A549 (cell line): ENCODE measurements at regions not wholly inside any gene's neighbourhood (a gene's known extent, or its start where the extent isn't known, plus 50 kb on each side); places are given as distances from the start of the nearest gene placed in this dataset.

Source experiments
- ATAC-seq, 2 experiments: fragments of 200-7000 bp in 1 of 2; fragments of >200 bp in 1 of 2; cut with Nextera tagmentation in 1 of 2; cut with Tn5 transposase in 1 of 2; 3 replicates each; pipeline versions ENCODE4 v1.8.0 to v1.9.1; 2018 to 2020; ENCODE audit warnings: mild to moderate bottlenecking in 1 of 2, moderate library complexity in 1 of 2
- CTCF ChIA-PET: fragments of 300-600 bp; sonication (Branson Sonifier 250); formaldehyde crosslinking; extraction: SDS; loops from one replicate; lab custom pipeline; 2021; ENCODE audit warnings: antibody characterized with exemption, inconsistent platforms; lab: Yijun Ruan, JAX
- POLR2A ChIA-PET: fragments of 350-600 bp; formaldehyde crosslinking; extraction: SDS; loops from one replicate; lab custom pipeline; 2021; ENCODE audit warnings: antibody characterized with exemption, inconsistent platforms; lab: Yijun Ruan, JAX
- DNase-seq, 2 experiments: peaks; one replicate each; pipeline versions ENCODE4 v3.0.0 to v3.0.0-alpha.2; 2011 to 2016; ENCODE audit warnings: low read depth in 1 of 2, low spot score in 1 of 2
- FAIRE-seq: peaks from 2 replicates; lab custom pipeline; 2011; peaks lifted over from hg19 to GRCh38; lab: Jason Lieb, UNC
- H3K27ac ChIP-seq, 2 experiments: fragments of >200 bp; sonication (Bioruptor Twin); formaldehyde crosslinking; 3 replicates each; pipeline ENCODE4 v1.5.1; 2016 to 2017
- H3K4me1 ChIP-seq: fragments of >200 bp; sonication (Bioruptor Twin); formaldehyde crosslinking; 3 replicates; pipeline ENCODE4 v1.6.1; 2016
- H3K4me2 ChIP-seq: fragments of >200 bp; sonication (Bioruptor Twin); formaldehyde crosslinking; 3 replicates; pipeline ENCODE4 v1.6.1; 2016
- H3K4me3 ChIP-seq: fragments of >200 bp; sonication (Bioruptor Twin); formaldehyde crosslinking; 3 replicates; pipeline ENCODE4 v1.5.1; 2016
- H3K9me3 ChIP-seq: fragments of >200 bp; sonication (Bioruptor Twin); formaldehyde crosslinking; 3 replicates; pipeline ENCODE4 v1.6.1; 2016
- CBX2 ChIP-seq: fragments of 200-600 bp; sonication (generic); IDR thresholded peaks from 2 replicates; pipeline ENCODE4 v1.6.1; 2016; ENCODE audit warnings: low read depth, mild to moderate bottlenecking, borderline replicate concordance
- CHD4 ChIP-seq: fragments of 200-600 bp; sonication (generic); IDR thresholded peaks from 2 replicates; pipeline ENCODE4 v1.6.1; 2016; ENCODE audit warnings: antibody characterized with exemption, mild to moderate bottlenecking, borderline replicate concordance
- EHF ChIP-seq: fragments of 250-450 bp; sonication (Bioruptor Pico); IDR thresholded peaks from 2 replicates; pipeline ENCODE4 v1.5.0; 2020; ENCODE audit warnings: mild to moderate bottlenecking
- HDAC2 ChIP-seq: fragments of 200-600 bp; sonication (generic); IDR thresholded peaks from 2 replicates; pipeline ENCODE4 v1.6.1; 2016
- JUN ChIP-seq, 2 experiments: fragments of >200 bp; sonication (Bioruptor Twin); formaldehyde crosslinking; IDR thresholded peaks; 2 replicates in 1 of 2; 3 replicates in 1 of 2; pipeline ENCODE4 v1.6.1; 2016 to 2017
- JUNB ChIP-seq: fragments of >200 bp; sonication (Bioruptor Twin); formaldehyde crosslinking; IDR thresholded peaks from 2 replicates; pipeline ENCODE4 v1.6.1; 2016
- KDM1A ChIP-seq: fragments of 200-600 bp; sonication (generic); IDR thresholded peaks from 2 replicates; pipeline ENCODE4 v1.6.1; 2016; ENCODE audit warnings: low read depth, mild to moderate bottlenecking
- MAFK ChIP-seq: fragments of 450-650 bp; IDR thresholded peaks from 2 replicates; pipeline ENCODE4 v1.6.1; 2014; ENCODE audit not compliant: partially characterized antibody
- NPAS2 ChIP-seq: fragments of 250-450 bp; sonication (Bioruptor Pico); IDR thresholded peaks from 2 replicates; pipeline ENCODE4 v1.8.0; 2022; ENCODE audit warnings: mild to moderate bottlenecking, moderate library complexity, borderline replicate concordance
- POLR2AphosphoS2 ChIP-seq: conservative IDR thresholded peaks from 2 replicates; pipeline ENCODE4 v1.6.1; 2012; ENCODE audit warnings: low read length, improper control_type of control experiment, inconsistent platforms
- RAD21 ChIP-seq, 2 experiments: fragments of >200 bp in 1 of 2; sonication (Bioruptor Twin) in 1 of 2; formaldehyde crosslinking in 1 of 2; IDR thresholded peaks in 1 of 2; conservative IDR thresholded peaks in 1 of 2; 2 replicates in 1 of 2; 3 replicates in 1 of 2; pipeline ENCODE4 v1.6.1; 2012 to 2018; ENCODE audit warnings: inconsistent platforms in 1 of 2
- RCOR1 ChIP-seq: fragments of 150-350 bp; IDR thresholded peaks from 2 replicates; pipeline ENCODE4 v1.6.1; 2014; ENCODE audit warnings: antibody characterized with exemption, low read length, low read depth
- ZFP36 ChIP-seq: fragments of 450-650 bp; IDR thresholded peaks from 2 replicates; pipeline ENCODE4 v1.6.1; 2014; ENCODE audit warnings: borderline replicate concordance; ENCODE audit not compliant: partially characterized antibody
- ZNF302 ChIP-seq: fragments of 250-450 bp; sonication (Bioruptor Pico); IDR thresholded peaks from 2 replicates; pipeline ENCODE4 v1.9.0; 2021; ENCODE audit warnings: inconsistent platforms, mild to moderate bottlenecking, moderate library complexity
- ZSCAN20 ChIP-seq: fragments of 250-450 bp; sonication (Bioruptor Pico); IDR thresholded peaks from 2 replicates; pipeline ENCODE4 v1.8.0; 2022; ENCODE audit warnings: mild to moderate bottlenecking, moderate library complexity
- WGBS: methylation state at CpG from one replicate; pipeline ENCODE4 v1.1.6; 2017; ENCODE audit errors: missing lambda C conversion rate; 5-methylcytosine and 5-hydroxymethylcytosine counted together
- TF ChIP-seq, protein P1 (sequence below): fragments of >200 bp; sonication (Bioruptor Twin); formaldehyde crosslinking; IDR thresholded peaks from 3 replicates; pipeline ENCODE4 v1.5.1; 2016
- TF ChIP-seq, protein P2 (sequence below): IDR thresholded peaks from 2 replicates; pipeline ENCODE4 v1.6.1; 2012; ENCODE audit warnings: low read depth, borderline replicate concordance
- TF ChIP-seq, protein P3 (sequence below): fragments of 250-450 bp; sonication (Bioruptor Pico); IDR thresholded peaks from 2 replicates; pipeline ENCODE4 v1.5.0; 2020; ENCODE audit warnings: low read depth, mild to moderate bottlenecking, moderate library complexity
- TF ChIP-seq, protein P4 (sequence below): fragments of 150-350 bp; IDR thresholded peaks from 2 replicates; pipeline ENCODE4 v1.6.1; 2014; ENCODE audit warnings: low read depth, mild to moderate bottlenecking, low read length
- TF ChIP-seq, protein P5 (sequence below): IDR thresholded peaks from 2 replicates; pipeline ENCODE4 v1.6.1; 2012
- TF ChIP-seq, protein P6 (sequence below): fragments of >200 bp; sonication (Bioruptor Twin); formaldehyde crosslinking; IDR thresholded peaks from 3 replicates; pipeline ENCODE4 v1.6.1; 2016

DNA sequence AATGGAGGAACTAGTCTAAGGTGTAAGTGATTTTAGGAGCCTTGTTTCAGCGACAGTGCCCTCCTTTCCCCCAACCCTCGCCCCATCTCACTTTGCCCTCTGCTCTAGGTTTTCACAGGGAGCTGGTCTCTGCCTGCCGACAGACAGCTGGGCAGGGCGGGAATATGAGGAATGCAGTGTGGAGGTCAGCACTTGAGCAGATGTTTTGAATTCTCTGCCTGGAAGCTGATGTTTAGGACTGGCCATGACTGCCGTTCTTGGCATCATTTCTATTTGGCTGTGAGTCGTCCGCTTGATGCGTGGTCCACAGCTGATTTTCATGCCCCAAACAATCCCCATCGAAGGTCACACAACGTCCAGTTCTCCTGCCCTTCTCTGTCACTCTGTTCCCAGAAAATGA, 55.1 kb upstream of the SIX3 start:
- DNase-seq = no peak
- Histone ChIP-seq H3K27ac (no peak overlapping the region), H3K4me2 (no peak overlapping the region), H3K4me3 (no peak overlapping the region), H3K9me3 (no peaks in the 10 kb centered on the region; the same call in 2 of the 3 replicates), H3K4me1 (no peaks in the 10 kb centered on the region)
- WGBS = 47% methylated on average over 10 of the region's 10 CpGs
- ATAC-seq = no peak
- FAIRE-seq = no peak
- ChIA-PET POLR2A (no interaction called here), CTCF (no interaction called here)
- no peak for TF ChIP-seq KDM1A
- TF ChIP-seq, protein P1, sequence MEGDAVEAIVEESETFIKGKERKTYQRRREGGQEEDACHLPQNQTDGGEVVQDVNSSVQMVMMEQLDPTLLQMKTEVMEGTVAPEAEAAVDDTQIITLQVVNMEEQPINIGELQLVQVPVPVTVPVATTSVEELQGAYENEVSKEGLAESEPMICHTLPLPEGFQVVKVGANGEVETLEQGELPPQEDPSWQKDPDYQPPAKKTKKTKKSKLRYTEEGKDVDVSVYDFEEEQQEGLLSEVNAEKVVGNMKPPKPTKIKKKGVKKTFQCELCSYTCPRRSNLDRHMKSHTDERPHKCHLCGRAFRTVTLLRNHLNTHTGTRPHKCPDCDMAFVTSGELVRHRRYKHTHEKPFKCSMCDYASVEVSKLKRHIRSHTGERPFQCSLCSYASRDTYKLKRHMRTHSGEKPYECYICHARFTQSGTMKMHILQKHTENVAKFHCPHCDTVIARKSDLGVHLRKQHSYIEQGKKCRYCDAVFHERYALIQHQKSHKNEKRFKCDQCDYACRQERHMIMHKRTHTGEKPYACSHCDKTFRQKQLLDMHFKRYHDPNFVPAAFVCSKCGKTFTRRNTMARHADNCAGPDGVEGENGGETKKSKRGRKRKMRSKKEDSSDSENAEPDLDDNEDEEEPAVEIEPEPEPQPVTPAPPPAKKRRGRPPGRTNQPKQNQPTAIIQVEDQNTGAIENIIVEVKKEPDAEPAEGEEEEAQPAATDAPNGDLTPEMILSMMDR = no peak
- no peak for TF ChIP-seq NPAS2 (CRISPR knock-in tag)
- TF ChIP-seq, protein P2, sequence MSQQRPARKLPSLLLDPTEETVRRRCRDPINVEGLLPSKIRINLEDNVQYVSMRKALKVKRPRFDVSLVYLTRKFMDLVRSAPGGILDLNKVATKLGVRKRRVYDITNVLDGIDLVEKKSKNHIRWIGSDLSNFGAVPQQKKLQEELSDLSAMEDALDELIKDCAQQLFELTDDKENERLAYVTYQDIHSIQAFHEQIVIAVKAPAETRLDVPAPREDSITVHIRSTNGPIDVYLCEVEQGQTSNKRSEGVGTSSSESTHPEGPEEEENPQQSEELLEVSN = no peak
- no peak for TF ChIP-seq RCOR1
- TF ChIP-seq MAFK = no peak
- no peak for TF ChIP-seq RAD21 (conservative IDR thresholded peaks at IDR 0.05 in 1 of 2, IDR thresholded peaks at IDR 0.05 in 1 of 2)
- TF ChIP-seq JUNB = no peak
- TF ChIP-seq, protein P3, sequence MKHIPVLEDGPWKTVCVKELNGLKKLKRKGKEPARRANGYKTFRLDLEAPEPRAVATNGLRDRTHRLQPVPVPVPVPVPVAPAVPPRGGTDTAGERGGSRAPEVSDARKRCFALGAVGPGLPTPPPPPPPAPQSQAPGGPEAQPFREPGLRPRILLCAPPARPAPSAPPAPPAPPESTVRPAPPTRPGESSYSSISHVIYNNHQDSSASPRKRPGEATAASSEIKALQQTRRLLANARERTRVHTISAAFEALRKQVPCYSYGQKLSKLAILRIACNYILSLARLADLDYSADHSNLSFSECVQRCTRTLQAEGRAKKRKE = no peak
- TF ChIP-seq CBX2 = no peak
- TF ChIP-seq, protein P4, sequence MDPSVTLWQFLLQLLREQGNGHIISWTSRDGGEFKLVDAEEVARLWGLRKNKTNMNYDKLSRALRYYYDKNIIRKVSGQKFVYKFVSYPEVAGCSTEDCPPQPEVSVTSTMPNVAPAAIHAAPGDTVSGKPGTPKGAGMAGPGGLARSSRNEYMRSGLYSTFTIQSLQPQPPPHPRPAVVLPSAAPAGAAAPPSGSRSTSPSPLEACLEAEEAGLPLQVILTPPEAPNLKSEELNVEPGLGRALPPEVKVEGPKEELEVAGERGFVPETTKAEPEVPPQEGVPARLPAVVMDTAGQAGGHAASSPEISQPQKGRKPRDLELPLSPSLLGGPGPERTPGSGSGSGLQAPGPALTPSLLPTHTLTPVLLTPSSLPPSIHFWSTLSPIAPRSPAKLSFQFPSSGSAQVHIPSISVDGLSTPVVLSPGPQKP = no peak
- TF ChIP-seq ZNF302 (CRISPR knock-in tag) = no peak
- no peak for TF ChIP-seq ZFP36
- TF ChIP-seq, protein P5, sequence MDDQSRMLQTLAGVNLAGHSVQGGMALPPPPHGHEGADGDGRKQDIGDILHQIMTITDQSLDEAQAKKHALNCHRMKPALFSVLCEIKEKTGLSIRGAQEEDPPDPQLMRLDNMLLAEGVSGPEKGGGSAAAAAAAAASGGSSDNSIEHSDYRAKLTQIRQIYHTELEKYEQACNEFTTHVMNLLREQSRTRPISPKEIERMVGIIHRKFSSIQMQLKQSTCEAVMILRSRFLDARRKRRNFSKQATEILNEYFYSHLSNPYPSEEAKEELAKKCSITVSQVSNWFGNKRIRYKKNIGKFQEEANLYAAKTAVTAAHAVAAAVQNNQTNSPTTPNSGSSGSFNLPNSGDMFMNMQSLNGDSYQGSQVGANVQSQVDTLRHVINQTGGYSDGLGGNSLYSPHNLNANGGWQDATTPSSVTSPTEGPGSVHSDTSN = no peak
- TF ChIP-seq, protein P6, sequence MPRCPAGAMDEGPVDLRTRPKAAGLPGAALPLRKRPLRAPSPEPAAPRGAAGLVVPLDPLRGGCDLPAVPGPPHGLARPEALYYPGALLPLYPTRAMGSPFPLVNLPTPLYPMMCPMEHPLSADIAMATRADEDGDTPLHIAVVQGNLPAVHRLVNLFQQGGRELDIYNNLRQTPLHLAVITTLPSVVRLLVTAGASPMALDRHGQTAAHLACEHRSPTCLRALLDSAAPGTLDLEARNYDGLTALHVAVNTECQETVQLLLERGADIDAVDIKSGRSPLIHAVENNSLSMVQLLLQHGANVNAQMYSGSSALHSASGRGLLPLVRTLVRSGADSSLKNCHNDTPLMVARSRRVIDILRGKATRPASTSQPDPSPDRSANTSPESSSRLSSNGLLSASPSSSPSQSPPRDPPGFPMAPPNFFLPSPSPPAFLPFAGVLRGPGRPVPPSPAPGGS = no peak
- no peak for TF ChIP-seq HDAC2
- no peak for TF ChIP-seq CHD4
- TF ChIP-seq ZSCAN20 (CRISPR knock-in tag) = no peak
- TF ChIP-seq EHF = no peak

DNA sequence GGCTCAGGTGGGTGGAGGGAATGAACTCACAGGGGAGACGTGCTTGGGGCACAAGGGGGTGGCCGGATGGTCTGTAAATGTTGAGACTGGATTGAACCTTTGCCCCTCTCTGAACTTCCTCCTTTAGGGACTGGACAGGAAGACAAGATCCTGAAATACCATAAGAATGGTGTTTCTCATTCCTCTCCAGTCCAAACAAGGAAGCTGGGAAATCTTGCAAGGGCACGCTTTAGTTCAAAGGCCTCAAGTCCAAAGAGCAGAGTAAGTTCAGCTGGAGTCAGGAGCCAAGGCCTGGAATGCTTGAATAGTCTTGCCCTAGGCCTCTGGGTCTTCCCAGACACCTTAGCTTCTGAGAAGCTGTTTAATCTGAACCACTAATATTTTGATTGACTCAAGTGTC, 52.4 kb upstream of the SIX3 start:
- Histone ChIP-seq H3K4me3 (no peak overlapping the region), H3K4me2 (no peak overlapping the region), H3K4me1 (no peaks in the 10 kb centered on the region), H3K9me3 (peaks cover 9% of the 10 kb centered on the region; the same call in 1 of the 3 replicates), H3K27ac (no peak overlapping the region)
- DNase-seq (no peak), FAIRE-seq (no peak), ATAC-seq (no peak)
- WGBS = 74% methylated on average over 3 of the region's 3 CpGs
- TF ChIP-seq, protein P2 = no peak
- TF ChIP-seq JUN (IDR thresholded peaks at IDR 0.05) = no peak
- no peak for TF ChIP-seq POLR2AphosphoS2
- ChIA-PET POLR2A (no interaction called here), CTCF (no interaction called here)
